NCI-H128 (cell line): ENCODE measurements at regions not wholly inside any gene's neighbourhood (a gene's known extent, or its start where the extent isn't known, plus 50 kb on each side); places are given as distances from the start of the nearest gene placed in this dataset.
"Not testable (repeated sequence)": the region's sequence is repeated elsewhere in the genome, so short reads cannot be mapped to it uniquely, and the experiment has no call there.

Experiments used
- DNase-seq: peaks from one replicate; lab custom pipeline; 2025; ENCODE audit not compliant: unreplicated experiment; lab: John Stamatoyannopoulos, UW

- no peak for DNase-seq
Observed at GRCh38 chrX:128805236-128805635, 718.1 kb downstream of the SMARCA1 start.

- no peak for DNase-seq
Observed at GRCh38 chrX:128804828-128805227, 718.5 kb downstream of the SMARCA1 start.

- DNase-seq: no peak
Observed at GRCh38 chrX:128800138-128800537, 723.2 kb downstream of the SMARCA1 start.

GRCh38 chrX:128783139-128783538 lies 730.9 kb upstream of the ACTRT1 start:
- DNase-seq: not testable (repeated sequence)

GRCh38 chrX:128781506-128781905 lies 729.3 kb upstream of the ACTRT1 start:
- no peak for DNase-seq

GRCh38 chrX:128780934-128781333 lies 728.7 kb upstream of the ACTRT1 start:
- DNase-seq: no peak

GRCh38 chrX:128769495-128769894 lies 717.3 kb upstream of the ACTRT1 start:
- no peak for DNase-seq

- no peak for DNase-seq
Observed at GRCh38 chrX:128759745-128760144, 707.5 kb upstream of the ACTRT1 start.

- DNase-seq: no peak
Observed at GRCh38 chrX:128759177-128759576, 707.0 kb upstream of the ACTRT1 start.

- no peak for DNase-seq
Observed at GRCh38 chrX:128754130-128754529, 701.9 kb upstream of the ACTRT1 start.

GRCh38 chrX:128739539-128739938 lies 687.3 kb upstream of the ACTRT1 start:
- no peak for DNase-seq

- DNase-seq: no peak
Observed at GRCh38 chrX:128728943-128729342, 676.7 kb upstream of the ACTRT1 start.

GRCh38 chrX:128717635-128718578 lies 665.7 kb upstream of the ACTRT1 start:
- DNase-seq: no peak

- DNase-seq: no peak
Observed at GRCh38 chrX:128714425-128714824, 662.2 kb upstream of the ACTRT1 start.

- no peak for DNase-seq
Observed at GRCh38 chrX:128699716-128700285, 647.6 kb upstream of the ACTRT1 start.

GRCh38 chrX:128698573-128699181 lies 646.5 kb upstream of the ACTRT1 start:
- DNase-seq: no peak

GRCh38 chrX:128691872-128692271 lies 639.7 kb upstream of the ACTRT1 start:
- DNase-seq: no peak

- DNase-seq: no peak
Observed at GRCh38 chrX:128685387-128685786, 633.2 kb upstream of the ACTRT1 start.

GRCh38 chrX:128676651-128677050 lies 624.4 kb upstream of the ACTRT1 start:
- no peak for DNase-seq

GRCh38 chrX:128674326-128675086 lies 622.3 kb upstream of the ACTRT1 start:
- not testable (repeated sequence) for DNase-seq

- no peak for DNase-seq
Observed at GRCh38 chrX:128664211-128664610, 612.0 kb upstream of the ACTRT1 start.
